IMR-90 (cell line): ENCODE measurements at regions not wholly inside any gene's neighbourhood (a gene's known extent, or its start where the extent isn't known, plus 50 kb on each side); places are given as distances from the start of the nearest gene placed in this dataset.

Source experiments
- ATAC-seq: fragments of 200-7000 bp; cut with Tn5 transposase; 2 replicates; pipeline ENCODE4 v1.9.1; 2020; ENCODE audit warnings: low read depth, mild to moderate bottlenecking, moderate library complexity
- BruUV-seq: library from RNA; stranded (reverse); fragments of 400-500 nt; replicated peaks from 2 replicates; lab custom pipeline; 2021; lab: Mats Ljungman, UMichigan
- CTCF ChIA-PET: fragments of 300-600 bp; formaldehyde crosslinking; extraction: SDS; loops from one replicate; lab custom pipeline; 2021; ENCODE audit warnings: antibody characterized with exemption; lab: Yijun Ruan, JAX
- POLR2A ChIA-PET: fragments of 300-600 bp; sonication (Branson Sonifier 250); formaldehyde crosslinking; loops from one replicate; lab custom pipeline; 2022; ENCODE audit warnings: antibody characterized with exemption; ENCODE audit not compliant: unreplicated experiment; lab: Charles Lee
- DNase-seq: peaks from one replicate; pipeline ENCODE4 v3.0.0; 2013
- H2AFZ ChIP-seq: replicated peaks from 2 replicates; pipeline ENCODE3; 2013; ENCODE audit warnings: low read length, mild to moderate bottlenecking; ENCODE audit not compliant: poor library complexity
- H2AK5ac ChIP-seq: 2 replicates; pipeline ENCODE4 v1.6.1; 2013; ENCODE audit warnings: low read depth, low read length, inconsistent platforms
- H2AK9ac ChIP-seq: replicated peaks from 2 replicates; pipeline ENCODE3; 2013; ENCODE audit warnings: mild to moderate bottlenecking, low read depth, low read length, moderate library complexity; ENCODE audit not compliant: poor library complexity
- H2BK120ac ChIP-seq: 2 replicates; pipeline ENCODE4 v1.6.1; 2013; ENCODE audit warnings: low read depth, low read length, inconsistent platforms
- H2BK15ac ChIP-seq: 3 replicates; pipeline ENCODE4 v1.6.1; 2013; ENCODE audit warnings: low read depth, low read length, inconsistent platforms
- H2BK20ac ChIP-seq: 2 replicates; pipeline ENCODE4 v1.6.1; 2013; ENCODE audit warnings: low read depth, mild to moderate bottlenecking, inconsistent platforms, low read length, moderate library complexity
- H2BK5ac ChIP-seq: 2 replicates; pipeline ENCODE4 v1.6.1; 2013; ENCODE audit warnings: mild to moderate bottlenecking, low read depth, low read length, inconsistent platforms; ENCODE audit not compliant: poor library complexity, severe bottlenecking
- H3K14ac ChIP-seq: replicated peaks from 2 replicates; pipeline ENCODE4 v1.6.1; 2013; ENCODE audit warnings: low read depth, low read length, inconsistent platforms
- H3K18ac ChIP-seq: 2 replicates; pipeline ENCODE4 v1.6.1; 2013; ENCODE audit warnings: low read depth, low read length, control low read depth
- H3K23ac ChIP-seq: 2 replicates; pipeline ENCODE4 v1.6.1; 2013; ENCODE audit warnings: low read depth, low read length, inconsistent platforms
- H3K27ac ChIP-seq: 2 replicates; pipeline ENCODE4 v1.5.1; 2013; ENCODE audit warnings: mild to moderate bottlenecking, control low read depth, low read length; ENCODE audit not compliant: insufficient read depth
- H3K27me3 ChIP-seq: 2 replicates; pipeline ENCODE4 v1.6.1; 2013; ENCODE audit warnings: low read length; ENCODE audit not compliant: control insufficient read depth, insufficient read depth
- H3K36me3 ChIP-seq: 2 replicates; pipeline ENCODE4 v1.6.1; 2013; ENCODE audit warnings: low read length, mixed read lengths; ENCODE audit not compliant: control insufficient read depth, insufficient read depth
- H3K4ac ChIP-seq: 2 replicates; pipeline ENCODE4 v1.6.1; 2013; ENCODE audit warnings: low read depth, low read length, inconsistent platforms
- H3K4me1 ChIP-seq: 2 replicates; pipeline ENCODE4 v1.6.1; 2013; ENCODE audit warnings: low read length, mixed read lengths; ENCODE audit not compliant: control insufficient read depth, insufficient read depth
- H3K4me2 ChIP-seq: 2 replicates; pipeline ENCODE4 v1.6.1; 2013; ENCODE audit warnings: low read depth, mild to moderate bottlenecking, control low read depth, low read length, moderate library complexity
- H3K4me3 ChIP-seq: 2 replicates; pipeline ENCODE4 v1.5.1; 2013; ENCODE audit warnings: low read depth, mild to moderate bottlenecking, control low read depth, low read length, moderate library complexity; ENCODE audit not compliant: insufficient read depth
- H3K56ac ChIP-seq: 2 replicates; pipeline ENCODE4 v1.6.1; 2013; ENCODE audit warnings: low read length, inconsistent platforms; ENCODE audit not compliant: insufficient read depth; ENCODE audit errors: extremely low read depth
- H3K79me1 ChIP-seq, 2 experiments: 2 replicates each; pipeline ENCODE4 v1.6.1; 2013; ENCODE audit warnings: low read length in 2 of 2, inconsistent platforms in 1 of 2, low read depth in 1 of 2
- H3K9ac ChIP-seq: 2 replicates; pipeline ENCODE4 v1.6.1; 2013; ENCODE audit warnings: low read depth, low read length, control low read depth
- H3K9me1 ChIP-seq: 2 replicates; pipeline ENCODE4 v1.6.1; 2013; ENCODE audit warnings: low read length, inconsistent platforms; ENCODE audit not compliant: insufficient read depth
- H3K9me3 ChIP-seq: 2 replicates; pipeline ENCODE4 v1.6.1; 2013; ENCODE audit warnings: low read length; ENCODE audit not compliant: control insufficient read depth, insufficient read depth
- H4K20me1 ChIP-seq: 2 replicates; pipeline ENCODE4 v1.6.1; 2013; ENCODE audit warnings: low read length, inconsistent platforms; ENCODE audit not compliant: insufficient read depth
- H4K5ac ChIP-seq: 2 replicates; pipeline ENCODE4 v1.6.1; 2013; ENCODE audit warnings: mild to moderate bottlenecking, low read depth, low read length, control low read depth
- H4K8ac ChIP-seq, 2 experiments: 2 replicates each; pipeline ENCODE4 v1.6.1; 2013; ENCODE audit warnings: low read depth in 2 of 2, low read length in 2 of 2, control low read depth in 1 of 2, inconsistent platforms in 1 of 2
- H4K91ac ChIP-seq: 2 replicates; pipeline ENCODE4 v1.6.1; 2013; ENCODE audit warnings: low read depth, low read length, inconsistent platforms; ENCODE audit not compliant: insufficient read depth
- BHLHE40 ChIP-seq: fragments of 150-350 bp; IDR thresholded peaks from 2 replicates; pipeline ENCODE4 v1.6.1; 2016; ENCODE audit warnings: mild to moderate bottlenecking, low read depth, low read length
- CEBPB ChIP-seq: IDR thresholded peaks from 2 replicates; pipeline ENCODE4 v1.6.1; 2012; ENCODE audit warnings: low read depth, low read length, improper control_type of control experiment
- CHD1 ChIP-seq: IDR thresholded peaks from 2 replicates; pipeline ENCODE4 v1.6.1; 2012; ENCODE audit warnings: low read depth, low read length, improper control_type of control experiment
- CTCF ChIP-seq: conservative IDR thresholded peaks from 2 replicates; pipeline ENCODE4 v1.5.1; 2012; ENCODE audit warnings: mild to moderate bottlenecking, low read depth, low read length, improper control_type of control experiment
- ELK1 ChIP-seq: fragments of 150-350 bp; IDR thresholded peaks from 2 replicates; pipeline ENCODE4 v1.6.1; 2016; ENCODE audit warnings: low read depth, mild to moderate bottlenecking, low read length, moderate library complexity, borderline replicate concordance
- MAFK ChIP-seq: IDR thresholded peaks from 2 replicates; pipeline ENCODE4 v1.6.1; 2012; ENCODE audit warnings: low read depth, low read length, improper control_type of control experiment
- MAZ ChIP-seq: IDR thresholded peaks from 2 replicates; pipeline ENCODE4 v1.6.1; 2012; ENCODE audit warnings: low read depth, mild to moderate bottlenecking, low read length, improper control_type of control experiment, moderate library complexity, borderline replicate concordance
- MXI1 ChIP-seq: IDR thresholded peaks from 2 replicates; pipeline ENCODE4 v1.6.1; 2012; ENCODE audit warnings: low read depth, mild to moderate bottlenecking, low read length, moderate library complexity, borderline replicate concordance
- NFE2L2 ChIP-seq: fragments of 150-350 bp; IDR thresholded peaks from 2 replicates; pipeline ENCODE4 v1.6.1; 2016; ENCODE audit warnings: low read depth, mild to moderate bottlenecking, low read length
- POLR2A ChIP-seq: IDR thresholded peaks from 2 replicates; pipeline ENCODE4 v1.6.1; 2012; ENCODE audit warnings: mild to moderate bottlenecking, low read depth, low read length
- RAD21 ChIP-seq: IDR thresholded peaks from 2 replicates; pipeline ENCODE4 v1.6.1; 2012; ENCODE audit warnings: low read length, improper control_type of control experiment
- RCOR1 ChIP-seq: IDR thresholded peaks from 2 replicates; pipeline ENCODE4 v1.6.1; 2012; ENCODE audit warnings: mild to moderate bottlenecking, low read length, improper control_type of control experiment; ENCODE audit not compliant: insufficient replicate concordance
- SMC3 ChIP-seq: fragments of 150-350 bp; IDR thresholded peaks from 2 replicates; pipeline ENCODE4 v1.6.1; 2016; ENCODE audit warnings: low read depth, mild to moderate bottlenecking, antibody characterized with exemption, low read length, moderate library complexity
- WGBS, 2 experiments: methylation state at CpG; one replicate each; pipeline versions ENCODE4 v1.1.5 to v1.1.7; 2013; ENCODE audit warnings: missing lambda C conversion rate in 2 of 2; ENCODE audit not compliant: insufficient read length in 1 of 2; ENCODE audit errors: extremely low coverage in 2 of 2; 5-methylcytosine and 5-hydroxymethylcytosine counted together
- dilution Hi-C: fragments of 300-500 bp; cut with HindIII; formaldehyde crosslinking; loops from one replicate; pipeline ENCODE4 v1.14.3; 2018; ENCODE audit warnings: low sequenced_read_pairs; ENCODE audit not compliant: unreplicated experiment
- in situ Hi-C: fragments of 300-500 bp; cut with MboI; formaldehyde crosslinking; loops from 3 replicates; pipeline ENCODE4 v1.14.3; 2019; ENCODE audit warnings: low sequenced_read_pairs, inconsistent platforms, mixed read lengths
- intact Hi-C: fragments of 100-400 bp; cut with micrococcal nuclease; formaldehyde crosslinking; loops from 2 replicates; pipeline ENCODE4 v1.10.0; 2022
- TF ChIP-seq, protein P1 (sequence below): fragments of 150-350 bp; IDR thresholded peaks from 2 replicates; pipeline ENCODE4 v1.6.1; 2017; ENCODE audit warnings: mild to moderate bottlenecking, antibody characterized with exemption, low read length, low read depth

- Histone ChIP-seq H4K8ac (peak overlapping the region; percentile 0 to 64; a peak in 2 of 4 replicates), H2BK120ac (peak overlapping the region; percentile 89), H4K20me1 (no peaks in the 10 kb centered on the region), H3K18ac (peak overlapping the region; percentile 19), H3K56ac (peak overlapping the region; percentile 36), H3K9me1 (peaks cover 6% of the 10 kb centered on the region; the same call in 1 of the 2 replicates), H4K5ac (no peak overlapping the region), H3K4me2 (peak overlapping the region; percentile 25), H3K36me3 (no peaks in the 10 kb centered on the region), H3K14ac (peak overlapping the region; percentile 29; the same call in 1 of the 2 replicates), H3K9me3 (no peaks in the 10 kb centered on the region), H3K4ac (peak overlapping the region; percentile 51), H3K9ac (no peak overlapping the region), H3K4me1 (peaks cover 6% of the 10 kb centered on the region), H4K91ac (peak overlapping the region; percentile 9; the same call in 1 of the 2 replicates), H3K4me3 (no peak overlapping the region), H2AK5ac (no peak overlapping the region), H3K79me1 (no peaks in the 10 kb centered on the region), H2BK20ac (peak overlapping the region; percentile 89), H2AFZ (peak overlapping the region; percentile 85), H2BK5ac (peak overlapping the region; percentile 92), H3K27ac (peak overlapping the region; percentile 16), H2AK9ac (peak overlapping the region; percentile 23), H2BK15ac (0 out of 3 replicates have a peak overlapping the region, but pooled peaks have one; percentile 74), H3K23ac (peak overlapping the region; percentile 64), H3K27me3 (no peaks in the 10 kb centered on the region)
- POLR2A ChIA-PET: interaction anchor here (0.6 kb wide), 1 partner anchor 85 kb away, joined by 3 read pairs; no protein-coding TSS in a partner anchor
- peak; percentile 99 for DNase-seq
- no TSS peak for BruUV-seq
- intact Hi-C loops (loop anchor here (2.0 kb wide), 1 partner anchor 433 kb away; no protein-coding TSS in a partner anchor), in situ Hi-C loops (loop anchor here (10.0 kb wide), 1 partner anchor 107 kb away; no protein-coding TSS in a partner anchor), dilution Hi-C loops (no loop called here)
- CTCF ChIA-PET: interaction anchor here (0.5 to 1.2 kb wide), 5 partner anchors 10 to 357 kb away, joined by 3 to 8 read pairs (median 4); no protein-coding TSS in a partner anchor
- peak; percentile 98 for ATAC-seq
- WGBS, 2 experiments: 21% methylated on average over 4 of the region's 12 CpGs; no CpG with 5 or more reads in 1 of the 2 experiments
- TF ChIP-seq CTCF: 0 out of 2 replicates have a peak, but pooled peaks have one; percentile 18
- no peak for TF ChIP-seq POLR2A
- no peak for TF ChIP-seq RCOR1
- TF ChIP-seq NFE2L2: peak; percentile 89
- TF ChIP-seq MAZ: no peak
- no peak for TF ChIP-seq RAD21
- no peak for TF ChIP-seq CHD1
- TF ChIP-seq CEBPB: peak; percentile 99
- TF ChIP-seq, protein P1, sequence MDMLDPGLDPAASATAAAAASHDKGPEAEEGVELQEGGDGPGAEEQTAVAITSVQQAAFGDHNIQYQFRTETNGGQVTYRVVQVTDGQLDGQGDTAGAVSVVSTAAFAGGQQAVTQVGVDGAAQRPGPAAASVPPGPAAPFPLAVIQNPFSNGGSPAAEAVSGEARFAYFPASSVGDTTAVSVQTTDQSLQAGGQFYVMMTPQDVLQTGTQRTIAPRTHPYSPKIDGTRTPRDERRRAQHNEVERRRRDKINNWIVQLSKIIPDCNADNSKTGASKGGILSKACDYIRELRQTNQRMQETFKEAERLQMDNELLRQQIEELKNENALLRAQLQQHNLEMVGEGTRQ: no peak
- peak; percentile 69 for TF ChIP-seq BHLHE40
- TF ChIP-seq SMC3: no peak
- TF ChIP-seq ELK1: no peak
- peak; percentile 56 for TF ChIP-seq MAFK
- TF ChIP-seq MXI1: peak; percentile 65; the same call in 1 of the 2 replicates
Observed at GRCh38 chr17:14737984-14738651, 437.2 kb downstream of the HS3ST3B1 start.
